ENCODE measurements at regions not wholly inside any gene's neighbourhood (a gene's known extent, or its start where the extent isn't known, plus 50 kb on each side); places are given as distances from the start of the nearest gene placed in this dataset.

- no peak for TF ChIP-seq USF2 (CRISPR knock-in tag; IDR thresholded peaks at IDR 0.05)
- TF ChIP-seq CTCF (IDR thresholded peaks at IDR 0.05): no peak
- TF ChIP-seq MYBL2 (CRISPR knock-in tag; IDR thresholded peaks at IDR 0.05): no peak
- TF ChIP-seq E2F5 (CRISPR knock-in tag; IDR thresholded peaks at IDR 0.05): no peak
- TF ChIP-seq ZNF263 (CRISPR knock-in tag; IDR thresholded peaks at IDR 0.05; ENCODE audit: low read depth): no peak
- TF ChIP-seq FOXP1 (CRISPR knock-in tag; IDR thresholded peaks at IDR 0.05; ENCODE audit: borderline replicate concordance): no peak
- no peak for TF ChIP-seq MAX (CRISPR knock-in tag; IDR thresholded peaks at IDR 0.05)
- TF ChIP-seq AFF4 (CRISPR knock-in tag; IDR thresholded peaks at IDR 0.05; ENCODE audit: borderline replicate concordance): no peak
- TF ChIP-seq ATF1 (CRISPR knock-in tag; IDR thresholded peaks at IDR 0.05): no peak
Measured at GRCh38 chr20:11980263-11980662, 62.6 kb downstream of the BTBD3 start.

Measured in WTC11 (cell line).